Activated T-helper 2 cell treated with anti-CD3 and anti-CD28 coated beads, Interferon-gamma antibody, Interleukin-2, Interleukin-4, amounts not matched to agents 10 μg/mL and 5 μg/mL and 100 μg/mL, durations not matched to agents 14 hours and 24 hours and 36 hours (primary cell): ENCODE measurements at regions not wholly inside any gene's neighbourhood (a gene's known extent, or its start where the extent isn't known, plus 50 kb on each side); places are given as distances from the start of the nearest gene placed in this dataset.

Source experiments
- DNase-seq: peaks from one replicate; pipeline ENCODE4 v3.0.0; 2021; ENCODE audit warnings: low spot score
- H3K27ac Mint-ChIP-seq: one replicate; pipeline ENCODE4 v1.8.0; 2021; ENCODE audit warnings: mixed read lengths
- H3K27me3 Mint-ChIP-seq: one replicate; pipeline ENCODE4 v1.8.0; 2021; ENCODE audit warnings: low read depth, mixed read lengths
- H3K36me3 Mint-ChIP-seq: one replicate; pipeline ENCODE4 v1.8.0; 2021; ENCODE audit warnings: low read depth, mixed read lengths
- H3K4me1 Mint-ChIP-seq: one replicate; pipeline ENCODE4 v1.8.0; 2021; ENCODE audit warnings: low read depth, mixed read lengths
- H3K4me3 Mint-ChIP-seq: one replicate; pipeline ENCODE4 v1.8.0; 2021; ENCODE audit warnings: low read depth, mild to moderate bottlenecking, moderate library complexity, mixed read lengths
- H3K9me3 Mint-ChIP-seq: one replicate; pipeline ENCODE4 v1.8.0; 2021; ENCODE audit warnings: mixed read lengths
- intact Hi-C: fragments of 100-400 bp; cut with micrococcal nuclease; formaldehyde crosslinking; loops from one replicate; pipeline ENCODE4 v1.15.1; 2023

- no peak overlapping the region for H3K4me3 Mint-ChIP-seq
- H3K27me3 Mint-ChIP-seq: peaks cover 20% of the 10 kb centered on the region
- H3K4me1 Mint-ChIP-seq: no peaks in the 10 kb centered on the region
- intact Hi-C loops: no loop called here
- H3K36me3 Mint-ChIP-seq: no peaks in the 10 kb centered on the region
- no peaks in the 10 kb centered on the region for H3K9me3 Mint-ChIP-seq
- DNase-seq: no peak
- no peak overlapping the region for H3K27ac Mint-ChIP-seq
These were observed 50.7 kb upstream of the TOX2 start for GRCh38 chr20:43863821-43864544.

- Mint-ChIP-seq H3K36me3 (no peaks in the 10 kb centered on the region), H3K4me3 (no peak overlapping the region), H3K27me3 (peaks cover 20% of the 10 kb centered on the region)
These were observed 51.3 kb upstream of the TOX2 start for GRCh38 chr20:43863330-43863729.

GRCh38 chr20:43862438-43862837 is 52.2 kb upstream of the TOX2 start:
- H3K36me3 Mint-ChIP-seq: no peaks in the 10 kb centered on the region
- H3K4me1 Mint-ChIP-seq: no peaks in the 10 kb centered on the region
- no peaks in the 10 kb centered on the region for H3K9me3 Mint-ChIP-seq
- intact Hi-C loops: no loop called here
- no peak overlapping the region for H3K27ac Mint-ChIP-seq
- no peak for DNase-seq
- H3K4me3 Mint-ChIP-seq: no peak overlapping the region
- H3K27me3 Mint-ChIP-seq: peaks cover 27% of the 10 kb centered on the region

More at GRCh38 chr20:43863330-43863729, 51.3 kb upstream of the TOX2 start:
- Mint-ChIP-seq H3K9me3 (no peaks in the 10 kb centered on the region), H3K27ac (no peak overlapping the region), H3K4me1 (no peaks in the 10 kb centered on the region)
- intact Hi-C loops: no loop called here
- DNase-seq: no peak

- Mint-ChIP-seq H3K4me1 (peaks cover 1% of the 10 kb centered on the region), H3K27ac (no peak overlapping the region), H3K36me3 (no peaks in the 10 kb centered on the region), H3K27me3 (peaks cover 33% of the 10 kb centered on the region), H3K9me3 (no peaks in the 10 kb centered on the region), H3K4me3 (no peak overlapping the region)
- no peak for DNase-seq
- intact Hi-C loops: no loop called here
These were observed 54.7 kb upstream of the TOX2 start for GRCh38 chr20:43859994-43860393.

- Mint-ChIP-seq H3K36me3 (no peaks in the 10 kb centered on the region), H3K27ac (no peak overlapping the region), H3K9me3 (no peaks in the 10 kb centered on the region), H3K27me3 (peaks cover 30% of the 10 kb centered on the region), H3K4me3 (no peak overlapping the region), H3K4me1 (peaks cover 5% of the 10 kb centered on the region)
- no peak for DNase-seq
- intact Hi-C loops: no loop called here
These were observed 56.7 kb upstream of the TOX2 start for GRCh38 chr20:43857932-43858331.

GRCh38 chr20:43857127-43857526 is 57.5 kb upstream of the TOX2 start:
- intact Hi-C loops: no loop called here
- Mint-ChIP-seq H3K9me3 (no peaks in the 10 kb centered on the region), H3K36me3 (no peaks in the 10 kb centered on the region), H3K4me3 (no peak overlapping the region), H3K27ac (no peak overlapping the region), H3K27me3 (peaks cover 26% of the 10 kb centered on the region), H3K4me1 (peaks cover 5% of the 10 kb centered on the region)
- DNase-seq: no peak

GRCh38 chr20:43855803-43856202 is 58.8 kb upstream of the TOX2 start:
- H3K27me3 Mint-ChIP-seq: peaks cover 20% of the 10 kb centered on the region
- no peak for DNase-seq

GRCh38 chr20:43853918-43854317 is 60.7 kb upstream of the TOX2 start:
- no peak overlapping the region for H3K4me3 Mint-ChIP-seq
- H3K4me1 Mint-ChIP-seq: peaks cover 5% of the 10 kb centered on the region
- intact Hi-C loops: no loop called here

More at GRCh38 chr20:43855803-43856202, 58.8 kb upstream of the TOX2 start:
- H3K9me3 Mint-ChIP-seq: no peaks in the 10 kb centered on the region
- no peaks in the 10 kb centered on the region for H3K36me3 Mint-ChIP-seq
- H3K4me1 Mint-ChIP-seq: peaks cover 5% of the 10 kb centered on the region
- intact Hi-C loops: no loop called here
- no peak overlapping the region for H3K4me3 Mint-ChIP-seq
- no peak overlapping the region for H3K27ac Mint-ChIP-seq

GRCh38 chr20:43853174-43853803 is 61.4 kb upstream of the TOX2 start:
- Mint-ChIP-seq H3K27me3 (peaks cover 12% of the 10 kb centered on the region), H3K27ac (no peak overlapping the region), H3K9me3 (no peaks in the 10 kb centered on the region), H3K4me1 (peaks cover 5% of the 10 kb centered on the region), H3K4me3 (no peak overlapping the region), H3K36me3 (no peaks in the 10 kb centered on the region)
- no peak for DNase-seq
- intact Hi-C loops: no loop called here

More at GRCh38 chr20:43853918-43854317, 60.7 kb upstream of the TOX2 start:
- no peaks in the 10 kb centered on the region for H3K9me3 Mint-ChIP-seq
- H3K27ac Mint-ChIP-seq: no peak overlapping the region
- no peaks in the 10 kb centered on the region for H3K36me3 Mint-ChIP-seq
- peaks cover 13% of the 10 kb centered on the region for H3K27me3 Mint-ChIP-seq
- DNase-seq: no peak

GRCh38 chr20:43849496-43850186 is 65.0 kb upstream of the TOX2 start:
- no peaks in the 10 kb centered on the region for H3K9me3 Mint-ChIP-seq
- intact Hi-C loops: loop anchor here (10.0 kb wide), 1 partner anchor 395 kb away; the partner anchor contains the start of gene SRSF6
- H3K27me3 Mint-ChIP-seq: peaks cover 4% of the 10 kb centered on the region
- H3K27ac Mint-ChIP-seq: no peak overlapping the region
- DNase-seq: no peak
- no peak overlapping the region for H3K4me3 Mint-ChIP-seq
- H3K36me3 Mint-ChIP-seq: no peaks in the 10 kb centered on the region
- H3K4me1 Mint-ChIP-seq: peaks cover 20% of the 10 kb centered on the region

- intact Hi-C loops: loop anchor here (10.0 kb wide), 1 partner anchor 392 kb away; the partner anchor contains the start of gene SRSF6
- DNase-seq: no peak
- no peak overlapping the region for H3K4me3 Mint-ChIP-seq
- H3K27me3 Mint-ChIP-seq: peaks cover 4% of the 10 kb centered on the region
- peaks cover 33% of the 10 kb centered on the region for H3K4me1 Mint-ChIP-seq
- no peaks in the 10 kb centered on the region for H3K9me3 Mint-ChIP-seq
- no peaks in the 10 kb centered on the region for H3K36me3 Mint-ChIP-seq
- no peak overlapping the region for H3K27ac Mint-ChIP-seq
These were observed 68.1 kb upstream of the TOX2 start for GRCh38 chr20:43846516-43846905.

- no peak for DNase-seq
These were observed 69.7 kb upstream of the TOX2 start for GRCh38 chr20:43844778-43845614.

More at GRCh38 chr20:43844778-43845614, 69.7 kb upstream of the TOX2 start:
- Mint-ChIP-seq H3K4me1 (peaks cover 42% of the 10 kb centered on the region), H3K27me3 (peaks cover 4% of the 10 kb centered on the region), H3K9me3 (no peaks in the 10 kb centered on the region), H3K27ac (peak overlapping the region; percentile 63), H3K4me3 (no peak overlapping the region), H3K36me3 (no peaks in the 10 kb centered on the region)
- intact Hi-C loops: loop anchor here (5.0 to 10.0 kb wide), 2 partner anchors 237 to 390 kb away; partner anchors contain the start of gene SRSF6
